Effector memory CD4-positive, alpha-beta T cell (primary cell): ENCODE measurements at regions not wholly inside any gene's neighbourhood (a gene's known extent, or its start where the extent isn't known, plus 50 kb on each side); places are given as distances from the start of the nearest gene placed in this dataset.

ENCODE experiments used
- DNase-seq, 3 donors: peaks; one replicate each; pipeline ENCODE4 v3.0.0-alpha.2; 2020
- H3K27ac ChIP-seq: 2 replicates; pipeline ENCODE4 v1.7.0; 2013; ENCODE audit warnings: mild to moderate bottlenecking, low read length, moderate library complexity; ENCODE audit not compliant: insufficient read depth, poor library complexity, severe bottlenecking
- H3K27me3 ChIP-seq: replicated peaks from 2 replicates; pipeline ENCODE4 v1.7.0; 2013; ENCODE audit warnings: mild to moderate bottlenecking, low read length; ENCODE audit not compliant: insufficient read depth, control insufficient read depth, poor library complexity, severe bottlenecking
- H3K36me3 ChIP-seq: 2 replicates; pipeline ENCODE4 v1.7.0; 2013; ENCODE audit warnings: mild to moderate bottlenecking, low read length, moderate library complexity; ENCODE audit not compliant: control insufficient read depth, insufficient read depth
- H3K4me1 ChIP-seq: 2 replicates; pipeline ENCODE4 v1.7.0; 2013; ENCODE audit warnings: low read length, mild to moderate bottlenecking; ENCODE audit not compliant: control insufficient read depth, insufficient read depth, poor library complexity, severe bottlenecking
- H3K4me3 ChIP-seq: 2 replicates; pipeline ENCODE4 v1.7.0; 2013; ENCODE audit warnings: low read length, low read depth, mild to moderate bottlenecking; ENCODE audit not compliant: insufficient read depth, poor library complexity, severe bottlenecking
- H3K9me3 ChIP-seq: 2 replicates; pipeline ENCODE4 v1.7.0; 2013; ENCODE audit warnings: mild to moderate bottlenecking, low read length, moderate library complexity; ENCODE audit not compliant: control insufficient read depth

- Histone ChIP-seq H3K9me3 (no peaks in the 10 kb centered on the region), H3K36me3 (no peaks in the 10 kb centered on the region), H3K27me3 (no peaks in the 10 kb centered on the region), H3K4me3 (no peak overlapping the region), H3K27ac (no peak overlapping the region), H3K4me1 (no peaks in the 10 kb centered on the region)
- no peak for DNase-seq
Measured at GRCh38 chr14:36441283-36441682, 78.7 kb downstream of the NKX2-1 start.

- no peaks in the 10 kb centered on the region for H3K36me3 ChIP-seq
- H3K27me3 ChIP-seq: no peaks in the 10 kb centered on the region
- H3K27ac ChIP-seq: no peak overlapping the region
- DNase-seq: no peak
- no peak overlapping the region for H3K4me3 ChIP-seq
- H3K9me3 ChIP-seq: no peaks in the 10 kb centered on the region
- no peaks in the 10 kb centered on the region for H3K4me1 ChIP-seq
Measured at GRCh38 chr14:36439766-36440165, 80.3 kb downstream of the NKX2-1 start.

GRCh38 chr14:36438883-36439282 is 81.1 kb downstream of the NKX2-1 start:
- Histone ChIP-seq H3K9me3 (no peaks in the 10 kb centered on the region), H3K27me3 (no peaks in the 10 kb centered on the region), H3K27ac (no peak overlapping the region), H3K36me3 (no peaks in the 10 kb centered on the region), H3K4me1 (no peaks in the 10 kb centered on the region), H3K4me3 (no peak overlapping the region)
- no peak for DNase-seq

GRCh38 chr14:36430662-36431084 is 89.4 kb downstream of the NKX2-1 start:
- Histone ChIP-seq H3K4me3 (no peak overlapping the region), H3K9me3 (no peaks in the 10 kb centered on the region), H3K27ac (no peak overlapping the region), H3K4me1 (no peaks in the 10 kb centered on the region), H3K27me3 (no peaks in the 10 kb centered on the region), H3K36me3 (no peaks in the 10 kb centered on the region)
- no peak for DNase-seq

GRCh38 chr14:36430169-36430568 is 89.9 kb downstream of the NKX2-1 start:
- no peaks in the 10 kb centered on the region for H3K9me3 ChIP-seq
- H3K36me3 ChIP-seq: no peaks in the 10 kb centered on the region
- H3K4me3 ChIP-seq: no peak overlapping the region
- no peak for DNase-seq
- no peaks in the 10 kb centered on the region for H3K4me1 ChIP-seq
- no peaks in the 10 kb centered on the region for H3K27me3 ChIP-seq
- H3K27ac ChIP-seq: no peak overlapping the region

- H3K9me3 ChIP-seq: no peaks in the 10 kb centered on the region
- no peaks in the 10 kb centered on the region for H3K27me3 ChIP-seq
- H3K27ac ChIP-seq: no peak overlapping the region
- no peak overlapping the region for H3K4me3 ChIP-seq
- DNase-seq: no peak
- no peaks in the 10 kb centered on the region for H3K36me3 ChIP-seq
- H3K4me1 ChIP-seq: no peaks in the 10 kb centered on the region
Measured at GRCh38 chr14:36429692-36430091, 90.3 kb downstream of the NKX2-1 start.

- Histone ChIP-seq H3K9me3 (no peaks in the 10 kb centered on the region), H3K4me1 (no peaks in the 10 kb centered on the region)
- DNase-seq: no peak
Measured at GRCh38 chr14:36428350-36428749, 91.7 kb downstream of the NKX2-1 start.

GRCh38 chr14:36426836-36427235 is 93.2 kb downstream of the NKX2-1 start:
- no peak for DNase-seq
- Histone ChIP-seq H3K27me3 (no peaks in the 10 kb centered on the region), H3K4me3 (no peak overlapping the region), H3K9me3 (no peaks in the 10 kb centered on the region), H3K36me3 (no peaks in the 10 kb centered on the region), H3K4me1 (no peaks in the 10 kb centered on the region), H3K27ac (no peak overlapping the region)

More at GRCh38 chr14:36428350-36428749, 91.7 kb downstream of the NKX2-1 start:
- H3K27me3 ChIP-seq: no peaks in the 10 kb centered on the region
- H3K4me3 ChIP-seq: no peak overlapping the region
- H3K36me3 ChIP-seq: no peaks in the 10 kb centered on the region
- H3K27ac ChIP-seq: no peak overlapping the region

GRCh38 chr14:36426113-36426512 is 93.9 kb downstream of the NKX2-1 start:
- no peak for DNase-seq
- H3K4me3 ChIP-seq: no peak overlapping the region
- H3K9me3 ChIP-seq: no peaks in the 10 kb centered on the region
- no peaks in the 10 kb centered on the region for H3K27me3 ChIP-seq
- H3K27ac ChIP-seq: no peak overlapping the region
- H3K36me3 ChIP-seq: no peaks in the 10 kb centered on the region
- no peaks in the 10 kb centered on the region for H3K4me1 ChIP-seq

GRCh38 chr14:36424478-36425102 is 95.4 kb downstream of the NKX2-1 start:
- H3K4me1 ChIP-seq: no peaks in the 10 kb centered on the region
- no peak for DNase-seq
- H3K27ac ChIP-seq: no peak overlapping the region
- H3K4me3 ChIP-seq: no peak overlapping the region
- no peaks in the 10 kb centered on the region for H3K9me3 ChIP-seq
- no peaks in the 10 kb centered on the region for H3K27me3 ChIP-seq
- no peaks in the 10 kb centered on the region for H3K36me3 ChIP-seq
